H1 (cell line): ENCODE measurements at regions not wholly inside any gene's neighbourhood (a gene's known extent, or its start where the extent isn't known, plus 50 kb on each side); places are given as distances from the start of the nearest gene placed in this dataset.

Experiments used
- CTCF ChIA-PET: fragments of 300-600 bp; sonication (Branson Sonifier 250); formaldehyde crosslinking; loops from one replicate; lab custom pipeline; 2021; ENCODE audit not compliant: partially characterized antibody; lab: Charles Lee
- POLR2A ChIA-PET: fragments of 300-600 bp; sonication (Branson Sonifier 250); formaldehyde crosslinking; loops from one replicate; lab custom pipeline; 2021; ENCODE audit warnings: inconsistent platforms; ENCODE audit not compliant: partially characterized antibody; lab: Charles Lee
- DNase-seq, 2 experiments: peaks; one replicate each; pipeline versions ENCODE4 v3.0.0 to v3.0.0-alpha.2; 2010 to 2022; ENCODE audit warnings: low spot score in 2 of 2, low read depth in 1 of 2, mixed read lengths in 1 of 2
- FAIRE-seq: peaks from 2 replicates; lab custom pipeline; 2011; peaks lifted over from hg19 to GRCh38; lab: Jason Lieb, UNC
- H2AFZ ChIP-seq: 2 replicates; pipeline ENCODE4 v1.8.1; 2012; ENCODE audit warnings: low read length, inconsistent platforms
- H2AK5ac ChIP-seq: 2 replicates; pipeline ENCODE4 v1.6.1; 2013; ENCODE audit warnings: low read depth, low read length
- H2BK120ac ChIP-seq: replicated peaks from 2 replicates; pipeline ENCODE3; 2013; ENCODE audit warnings: low read depth, low read length, inconsistent platforms
- H2BK12ac ChIP-seq: 2 replicates; pipeline ENCODE4 v1.6.1; 2013; ENCODE audit warnings: low read depth, low read length
- H2BK15ac ChIP-seq: 2 replicates; pipeline ENCODE4 v1.6.1; 2013; ENCODE audit warnings: low read length
- H2BK20ac ChIP-seq: 2 replicates; pipeline ENCODE4 v1.6.1; 2013; ENCODE audit warnings: low read length
- H2BK5ac ChIP-seq: 2 replicates; pipeline ENCODE4 v1.6.1; 2013; ENCODE audit warnings: low read depth, low read length
- H3K14ac ChIP-seq: 2 replicates; pipeline ENCODE4 v1.6.1; 2013; ENCODE audit warnings: inconsistent platforms; ENCODE audit not compliant: insufficient read length
- H3K18ac ChIP-seq: 2 replicates; pipeline ENCODE4 v1.6.1; 2013; ENCODE audit warnings: low read length; ENCODE audit errors: extremely low read depth
- H3K23ac ChIP-seq: 2 replicates; pipeline ENCODE4 v1.6.1; 2013; ENCODE audit warnings: inconsistent platforms; ENCODE audit not compliant: insufficient read length
- H3K23me2 ChIP-seq: 2 replicates; pipeline ENCODE4 v1.6.1; 2013; ENCODE audit warnings: low read depth, low read length
- H3K27ac ChIP-seq: 2 replicates; pipeline ENCODE4 v1.6.1; 2011; ENCODE audit warnings: low read depth, low read length, inconsistent platforms
- H3K27me3 ChIP-seq, 4 experiments: replicated peaks in 1 of 4; 1 replicate in 1 of 4; 2 replicates in 3 of 4; pipeline versions ENCODE4 v1.6.1 to v1.8.1; 2011 to 2013; ENCODE audit warnings: low read length in 3 of 4, mild to moderate bottlenecking in 3 of 4, inconsistent platforms in 2 of 4, mixed read lengths in 2 of 4, moderate library complexity in 1 of 4; ENCODE audit not compliant: control insufficient read depth in 3 of 4, insufficient read depth in 3 of 4; ENCODE audit errors: extremely low read depth in 1 of 4
- H3K36me3 ChIP-seq, 4 experiments: 2 replicates each; pipeline versions ENCODE4 v1.6.1 to v1.8.1; 2011 to 2013; ENCODE audit warnings: mild to moderate bottlenecking in 4 of 4, low read length in 3 of 4, moderate library complexity in 2 of 4, control low read depth in 1 of 4, inconsistent platforms in 1 of 4; ENCODE audit not compliant: insufficient read depth in 4 of 4, control insufficient read depth in 2 of 4
- H3K4ac ChIP-seq: replicated peaks from 2 replicates; pipeline ENCODE3; 2013; ENCODE audit warnings: low read length, low read depth, mixed read lengths, inconsistent platforms; ENCODE audit not compliant: insufficient read length
- H3K4me1 ChIP-seq, 4 experiments: replicated peaks in 1 of 4; 1 replicate in 1 of 4; 2 replicates in 3 of 4; pipeline versions ENCODE4 v1.6.1 to v1.8.1; 2011 to 2013; ENCODE audit warnings: low read length in 3 of 4, inconsistent platforms in 2 of 4, mixed read lengths in 1 of 4; ENCODE audit not compliant: insufficient read depth in 4 of 4, control insufficient read depth in 3 of 4
- H3K4me2 ChIP-seq, 2 experiments: 2 replicates each; pipeline versions ENCODE4 v1.6.1 to v1.8.1; 2011 to 2013; ENCODE audit warnings: low read depth in 2 of 2, low read length in 2 of 2, control low read depth in 1 of 2, inconsistent platforms in 1 of 2, mild to moderate bottlenecking in 1 of 2; ENCODE audit not compliant: insufficient read depth in 1 of 2
- H3K4me3 ChIP-seq, 4 experiments: fragments of 200-600, 300-600 bp in 1 of 4; sonication (generic), shearing (Covaris generic), sonication (Bioruptor Twin) in 1 of 4; 2 replicates each; pipeline versions ENCODE4 v1.5.1 to v1.8.1; 2011 to 2016; ENCODE audit warnings: low read length in 4 of 4, low read depth in 3 of 4, control low read depth in 2 of 4, inconsistent platforms in 2 of 4, mild to moderate bottlenecking in 2 of 4, mixed read lengths in 1 of 4, moderate library complexity in 1 of 4; ENCODE audit not compliant: insufficient read depth in 2 of 4; ENCODE audit errors: extremely low read depth in 1 of 4
- H3K56ac ChIP-seq: replicated peaks from 2 replicates; pipeline ENCODE3; 2013; ENCODE audit warnings: low read depth, mild to moderate bottlenecking, mixed read lengths, low read length, inconsistent platforms; ENCODE audit not compliant: insufficient read length
- H3K79me1 ChIP-seq: 2 replicates; pipeline ENCODE4 v1.6.1; 2013; ENCODE audit warnings: low read depth, low read length, control low read depth
- H3K79me2 ChIP-seq, 2 experiments: 2 replicates each; pipeline versions ENCODE4 v1.6.1 to v1.8.1; 2012 to 2013; ENCODE audit warnings: low read length in 2 of 2, mild to moderate bottlenecking in 2 of 2, inconsistent platforms in 1 of 2; ENCODE audit not compliant: insufficient read depth in 2 of 2, control insufficient read depth in 1 of 2
- H3K9ac ChIP-seq, 4 experiments: replicated peaks in 1 of 4; 1 replicate in 1 of 4; 2 replicates in 3 of 4; pipeline versions ENCODE4 v1.6.1 to v1.8.1; 2011 to 2013; ENCODE audit warnings: low read depth in 3 of 4, low read length in 3 of 4, control low read depth in 2 of 4, mild to moderate bottlenecking in 2 of 4, moderate library complexity in 2 of 4, inconsistent platforms in 1 of 4; ENCODE audit errors: extremely low read depth in 1 of 4
- H3K9me3 ChIP-seq, 2 experiments: 2 replicates each; pipeline versions ENCODE4 v1.6.1 to v1.8.1; 2012 to 2013; ENCODE audit warnings: mild to moderate bottlenecking in 2 of 2, moderate library complexity in 2 of 2, control low read depth in 1 of 2, inconsistent platforms in 1 of 2, low read depth in 1 of 2, low read length in 1 of 2, mixed read lengths in 1 of 2; ENCODE audit not compliant: insufficient read depth in 2 of 2
- H4K20me1 ChIP-seq, 2 experiments: replicated peaks in 1 of 2; 2 replicates each; pipeline versions ENCODE3 to v1.8.1; 2011 to 2013; ENCODE audit warnings: inconsistent platforms in 2 of 2, low read length in 2 of 2, mild to moderate bottlenecking in 1 of 2; ENCODE audit not compliant: insufficient read depth in 2 of 2, control insufficient read depth in 1 of 2
- H4K5ac ChIP-seq: 2 replicates; pipeline ENCODE4 v1.6.1; 2013; ENCODE audit warnings: low read length, low read depth, mixed read lengths, inconsistent platforms; ENCODE audit not compliant: insufficient read length
- H4K8ac ChIP-seq: 2 replicates; pipeline ENCODE4 v1.8.0; 2013; ENCODE audit warnings: mild to moderate bottlenecking, moderate library complexity, low read length, inconsistent platforms; ENCODE audit not compliant: insufficient read depth; ENCODE audit errors: extremely low read depth
- H4K91ac ChIP-seq: replicated peaks from 2 replicates; pipeline ENCODE3; 2013; ENCODE audit warnings: low read length, mixed read lengths, inconsistent platforms; ENCODE audit not compliant: insufficient read length
- BCL11A ChIP-seq, 2 experiments: IDR thresholded peaks; one replicate each; pipeline ENCODE4 v1.6.1; 2011; ENCODE audit warnings: low read depth in 2 of 2, low read length in 2 of 2, mild to moderate bottlenecking in 2 of 2
- FOSL1 ChIP-seq: IDR thresholded peaks from 2 replicates; pipeline ENCODE4 v1.6.1; 2011; ENCODE audit warnings: mild to moderate bottlenecking, low read depth, low read length, moderate library complexity; ENCODE audit not compliant: insufficient read depth
- GTF2F1 ChIP-seq: IDR thresholded peaks from 2 replicates; pipeline ENCODE4 v1.6.1; 2012; ENCODE audit warnings: low read depth, low read length, improper control_type of control experiment, borderline replicate concordance
- POLR2AphosphoS5 ChIP-seq: IDR thresholded peaks from 2 replicates; pipeline ENCODE4 v1.6.1; 2011; ENCODE audit warnings: low read depth, low read length
- TF ChIP-seq, protein P1 (sequence below): IDR thresholded peaks from 2 replicates; pipeline ENCODE4 v1.6.1; 2012; ENCODE audit warnings: inconsistent platforms

DNA sequence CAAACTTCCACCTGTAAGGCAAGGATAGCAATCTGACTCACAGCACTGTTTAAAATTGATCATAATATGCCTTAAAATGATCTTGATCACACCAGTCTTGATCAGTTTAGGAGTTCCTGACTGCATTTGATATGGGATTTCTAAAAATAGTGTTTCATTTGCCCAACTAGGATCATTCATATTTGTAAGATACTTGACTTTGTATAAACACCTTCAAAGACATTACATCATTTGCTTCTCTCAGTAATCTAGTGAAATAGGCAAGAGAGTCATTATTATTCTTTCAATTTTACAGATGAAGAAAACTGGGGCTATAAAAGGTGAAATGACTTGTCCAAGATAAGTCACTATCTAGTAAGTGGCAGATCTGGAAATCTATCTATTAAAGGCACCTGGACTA lies 521.1 kb downstream of the GATA3 start:
- no peaks in the 10 kb centered on the region for H3K79me2 ChIP-seq
- H3K36me3 ChIP-seq, result no peaks in the 10 kb centered on the region
- no peak overlapping the region for H2BK15ac ChIP-seq
- DNase-seq, result no peak
- H3K4me1 ChIP-seq, result no peaks in the 10 kb centered on the region
- no peak overlapping the region for H3K9ac ChIP-seq
- H3K18ac ChIP-seq, result no peak overlapping the region
- no peak overlapping the region for H2BK5ac ChIP-seq
- H4K20me1 ChIP-seq, result no peaks in the 10 kb centered on the region
- H3K56ac ChIP-seq, result no peak overlapping the region
- H3K4me3 ChIP-seq, result no peak overlapping the region
- no peak overlapping the region for H2BK12ac ChIP-seq
- no peak overlapping the region for H2AFZ ChIP-seq
- no peak overlapping the region for H2BK20ac ChIP-seq
- H3K4me2 ChIP-seq, result no peak overlapping the region
- H3K14ac ChIP-seq, result no peak overlapping the region
- TF ChIP-seq GTF2F1 (no peak), FOSL1 (no peak), BCL11A (IDR thresholded peaks at IDR 0.05; ENCODE audit: low read depth in 2 of 2, low read length in 2 of 2) (no peak), POLR2AphosphoS5 (no peak)
- TF ChIP-seq, protein P1, sequence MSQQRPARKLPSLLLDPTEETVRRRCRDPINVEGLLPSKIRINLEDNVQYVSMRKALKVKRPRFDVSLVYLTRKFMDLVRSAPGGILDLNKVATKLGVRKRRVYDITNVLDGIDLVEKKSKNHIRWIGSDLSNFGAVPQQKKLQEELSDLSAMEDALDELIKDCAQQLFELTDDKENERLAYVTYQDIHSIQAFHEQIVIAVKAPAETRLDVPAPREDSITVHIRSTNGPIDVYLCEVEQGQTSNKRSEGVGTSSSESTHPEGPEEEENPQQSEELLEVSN, result no peak
- TF ChIP-seq, all 59 proteins: peak for 0
- Histone ChIP-seq H3K23ac (no peak overlapping the region), H2AK5ac (no peak overlapping the region), H3K23me2 (no peaks in the 10 kb centered on the region), H2BK120ac (no peak overlapping the region), H3K4ac (no peak overlapping the region), H3K79me1 (no peaks in the 10 kb centered on the region), H4K8ac (no peak overlapping the region), H4K91ac (no peak overlapping the region), H3K27ac (no peak overlapping the region), H3K27me3 (no peaks in the 10 kb centered on the region), H3K9me3 (no peaks in the 10 kb centered on the region), H4K5ac (no peak overlapping the region)
- ChIA-PET POLR2A (no interaction called here), CTCF (interaction anchor here (1.0 to 1.4 kb wide), 2 partner anchors 11 to 226 kb away, joined by 3 to 4 read pairs; no protein-coding TSS in a partner anchor)
- no peak for FAIRE-seq
